Adrenal gland (tissue), 5 donors: ENCODE measurements at regions not wholly inside any gene's neighbourhood (a gene's known extent, or its start where the extent isn't known, plus 50 kb on each side); places are given as distances from the start of the nearest gene placed in this dataset.

Experiments
- CTCF ChIP-seq, 6 experiments: fragments of 450-650 bp in 4 of 6; fragments of 200-600 bp in 2 of 6; sonication (generic) in 1 of 6; IDR thresholded peaks; 1 replicate in 5 of 6; 2 replicates in 1 of 6; pipeline versions ENCODE4 v1.5.1 to v1.8.0; 2016 to 2021; ENCODE audit warnings: antibody characterized with exemption in 6 of 6, mild to moderate bottlenecking in 2 of 6, moderate library complexity in 1 of 6
- POLR2A ChIP-seq, 2 donors: fragments of 450-650 bp; IDR thresholded peaks; one replicate each; pipeline ENCODE4 v1.6.1; 2017; ENCODE audit warnings: antibody characterized with exemption in 2 of 2, mild to moderate bottlenecking in 2 of 2, moderate library complexity in 1 of 2
- donor health status: DM: no; HTN: no; CAD: no.

GRCh38 chr6:45754432-45754831 lies 261.2 kb downstream of the CLIC5 start:
- TF ChIP-seq CTCF (IDR thresholded peaks at IDR 0.05) (no peak), POLR2A (IDR thresholded peaks at IDR 0.05) (no peak)
